Esophagus muscularis mucosa (tissue), 3 donors: ENCODE measurements at regions not wholly inside any gene's neighbourhood (a gene's known extent, or its start where the extent isn't known, plus 50 kb on each side); places are given as distances from the start of the nearest gene placed in this dataset.

Source experiments
- CTCF ChIP-seq, 3 experiments: fragments of 200-600 bp in 2 of 3; fragments of 450-650 bp in 1 of 3; sonication (generic) in 2 of 3; IDR thresholded peaks; one replicate each; pipeline ENCODE4 v1.5.1; 2017 to 2019; ENCODE audit warnings: antibody characterized with exemption in 3 of 3, mild to moderate bottlenecking in 2 of 3, moderate library complexity in 1 of 3
- POLR2A ChIP-seq: fragments of 450-650 bp; IDR thresholded peaks from one replicate; pipeline ENCODE4 v1.6.1; 2017; ENCODE audit warnings: antibody characterized with exemption, moderate library complexity, mild to moderate bottlenecking, low read depth
- POLR2AphosphoS5 ChIP-seq, 2 donors: sonication (generic); formaldehyde crosslinking; IDR thresholded peaks; one replicate each; pipeline ENCODE4 v1.6.1; 2017; ENCODE audit warnings: antibody characterized with exemption in 2 of 2

GRCh38 chr17:11109106-11109505 is 131.9 kb upstream of the SHISA6 start:
- TF ChIP-seq POLR2AphosphoS5 (IDR thresholded peaks at IDR 0.05) (no peak), CTCF (IDR thresholded peaks at IDR 0.05) (no peak), POLR2A (no peak)
